ENCODE measurements at regions not wholly inside any gene's neighbourhood (a gene's known extent, or its start where the extent isn't known, plus 50 kb on each side); places are given as distances from the start of the nearest gene placed in this dataset.
"Not testable (repeated sequence)": the region's sequence is repeated elsewhere in the genome, so short reads cannot be mapped to it uniquely, and the experiment has no call there.

GRCh38 chr21:25531538-25532250, 75.6 kb downstream of the MRPL39 start:
- not testable (repeated sequence) for DNase-seq

- DNase-seq: no peak
These were observed 78.8 kb downstream of the MRPL39 start for GRCh38 chr21:25528515-25528914.

GRCh38 chr21:25518491-25518911, 88.8 kb downstream of the MRPL39 start:
- no peak for DNase-seq

GRCh38 chr21:25515484-25516405, 91.5 kb downstream of the MRPL39 start:
- DNase-seq: no peak

GRCh38 chr21:25513810-25514209, 93.5 kb downstream of the MRPL39 start:
- DNase-seq: no peak

GRCh38 chr21:25512095-25513081, 94.9 kb downstream of the MRPL39 start:
- DNase-seq: no peak

- DNase-seq: no peak
These were observed 97.4 kb downstream of the MRPL39 start for GRCh38 chr21:25509862-25510261.

- DNase-seq: no peak
These were observed 98.9 kb downstream of the MRPL39 start for GRCh38 chr21:25508364-25508763.

- no peak for DNase-seq
These were observed 99.8 kb downstream of the MRPL39 start for GRCh38 chr21:25507522-25507921.

- no peak for DNase-seq
These were observed 100.4 kb downstream of the MRPL39 start for GRCh38 chr21:25506887-25507286.

GRCh38 chr21:25506261-25506660, 101.0 kb downstream of the MRPL39 start:
- no peak for DNase-seq

- DNase-seq: no peak
These were observed 103.3 kb downstream of the MRPL39 start for GRCh38 chr21:25503981-25504380.

- no peak for DNase-seq
These were observed 105.2 kb downstream of the MRPL39 start for GRCh38 chr21:25501996-25502665.

- no peak for DNase-seq
These were observed 105.8 kb downstream of the MRPL39 start for GRCh38 chr21:25501462-25501861.

GRCh38 chr21:25500598-25500997, 106.7 kb downstream of the MRPL39 start:
- no peak for DNase-seq

GRCh38 chr21:25496825-25497482, 110.3 kb downstream of the MRPL39 start:
- DNase-seq: no peak

- no peak for DNase-seq
These were observed 112.5 kb downstream of the MRPL39 start for GRCh38 chr21:25494804-25495203.

GRCh38 chr21:25493722-25494121, 113.6 kb downstream of the MRPL39 start:
- DNase-seq: no peak

GRCh38 chr21:25491267-25491666, 116.0 kb downstream of the MRPL39 start:
- DNase-seq: no peak

- DNase-seq: no peak
These were observed 116.5 kb downstream of the MRPL39 start for GRCh38 chr21:25490742-25491141.

GRCh38 chr21:25489673-25490072, 117.6 kb downstream of the MRPL39 start:
- no peak for DNase-seq
